IMR-90 (cell line): ENCODE measurements at regions not wholly inside any gene's neighbourhood (a gene's known extent, or its start where the extent isn't known, plus 50 kb on each side); places are given as distances from the start of the nearest gene placed in this dataset.

Experiments
- ATAC-seq: fragments of 200-7000 bp; cut with Tn5 transposase; 2 replicates; pipeline ENCODE4 v1.9.1; 2020; ENCODE audit warnings: low read depth, mild to moderate bottlenecking, moderate library complexity
- BruUV-seq: library from RNA; stranded (reverse); fragments of 400-500 nt; replicated peaks from 2 replicates; lab custom pipeline; 2021; lab: Mats Ljungman, UMichigan
- CTCF ChIA-PET: fragments of 300-600 bp; formaldehyde crosslinking; extraction: SDS; loops from one replicate; lab custom pipeline; 2021; ENCODE audit warnings: antibody characterized with exemption; lab: Yijun Ruan, JAX
- POLR2A ChIA-PET: fragments of 300-600 bp; sonication (Branson Sonifier 250); formaldehyde crosslinking; loops from one replicate; lab custom pipeline; 2022; ENCODE audit warnings: antibody characterized with exemption; ENCODE audit not compliant: unreplicated experiment; lab: Charles Lee
- DNase-seq: peaks from one replicate; pipeline ENCODE4 v3.0.0; 2013
- H2AFZ ChIP-seq: replicated peaks from 2 replicates; pipeline ENCODE3; 2013; ENCODE audit warnings: low read length, mild to moderate bottlenecking; ENCODE audit not compliant: poor library complexity
- H2AK5ac ChIP-seq: 2 replicates; pipeline ENCODE4 v1.6.1; 2013; ENCODE audit warnings: low read depth, low read length, inconsistent platforms
- H2AK9ac ChIP-seq: replicated peaks from 2 replicates; pipeline ENCODE3; 2013; ENCODE audit warnings: mild to moderate bottlenecking, low read depth, low read length, moderate library complexity; ENCODE audit not compliant: poor library complexity
- H2BK120ac ChIP-seq: 2 replicates; pipeline ENCODE4 v1.6.1; 2013; ENCODE audit warnings: low read depth, low read length, inconsistent platforms
- H2BK15ac ChIP-seq: 3 replicates; pipeline ENCODE4 v1.6.1; 2013; ENCODE audit warnings: low read depth, low read length, inconsistent platforms
- H2BK20ac ChIP-seq: 2 replicates; pipeline ENCODE4 v1.6.1; 2013; ENCODE audit warnings: low read depth, mild to moderate bottlenecking, inconsistent platforms, low read length, moderate library complexity
- H2BK5ac ChIP-seq: 2 replicates; pipeline ENCODE4 v1.6.1; 2013; ENCODE audit warnings: mild to moderate bottlenecking, low read depth, low read length, inconsistent platforms; ENCODE audit not compliant: poor library complexity, severe bottlenecking
- H3K14ac ChIP-seq: replicated peaks from 2 replicates; pipeline ENCODE4 v1.6.1; 2013; ENCODE audit warnings: low read depth, low read length, inconsistent platforms
- H3K18ac ChIP-seq: 2 replicates; pipeline ENCODE4 v1.6.1; 2013; ENCODE audit warnings: low read depth, low read length, control low read depth
- H3K23ac ChIP-seq: 2 replicates; pipeline ENCODE4 v1.6.1; 2013; ENCODE audit warnings: low read depth, low read length, inconsistent platforms
- H3K27ac ChIP-seq: 2 replicates; pipeline ENCODE4 v1.5.1; 2013; ENCODE audit warnings: mild to moderate bottlenecking, control low read depth, low read length; ENCODE audit not compliant: insufficient read depth
- H3K27me3 ChIP-seq: 2 replicates; pipeline ENCODE4 v1.6.1; 2013; ENCODE audit warnings: low read length; ENCODE audit not compliant: control insufficient read depth, insufficient read depth
- H3K36me3 ChIP-seq: 2 replicates; pipeline ENCODE4 v1.6.1; 2013; ENCODE audit warnings: low read length, mixed read lengths; ENCODE audit not compliant: control insufficient read depth, insufficient read depth
- H3K4ac ChIP-seq: 2 replicates; pipeline ENCODE4 v1.6.1; 2013; ENCODE audit warnings: low read depth, low read length, inconsistent platforms
- H3K4me1 ChIP-seq: 2 replicates; pipeline ENCODE4 v1.6.1; 2013; ENCODE audit warnings: low read length, mixed read lengths; ENCODE audit not compliant: control insufficient read depth, insufficient read depth
- H3K4me2 ChIP-seq: 2 replicates; pipeline ENCODE4 v1.6.1; 2013; ENCODE audit warnings: low read depth, mild to moderate bottlenecking, control low read depth, low read length, moderate library complexity
- H3K4me3 ChIP-seq: 2 replicates; pipeline ENCODE4 v1.5.1; 2013; ENCODE audit warnings: low read depth, mild to moderate bottlenecking, control low read depth, low read length, moderate library complexity; ENCODE audit not compliant: insufficient read depth
- H3K56ac ChIP-seq: 2 replicates; pipeline ENCODE4 v1.6.1; 2013; ENCODE audit warnings: low read length, inconsistent platforms; ENCODE audit not compliant: insufficient read depth; ENCODE audit errors: extremely low read depth
- H3K79me1 ChIP-seq, 2 experiments: 2 replicates each; pipeline ENCODE4 v1.6.1; 2013; ENCODE audit warnings: low read length in 2 of 2, inconsistent platforms in 1 of 2, low read depth in 1 of 2
- H3K9ac ChIP-seq: 2 replicates; pipeline ENCODE4 v1.6.1; 2013; ENCODE audit warnings: low read depth, low read length, control low read depth
- H3K9me1 ChIP-seq: 2 replicates; pipeline ENCODE4 v1.6.1; 2013; ENCODE audit warnings: low read length, inconsistent platforms; ENCODE audit not compliant: insufficient read depth
- H3K9me3 ChIP-seq: 2 replicates; pipeline ENCODE4 v1.6.1; 2013; ENCODE audit warnings: low read length; ENCODE audit not compliant: control insufficient read depth, insufficient read depth
- H4K20me1 ChIP-seq: 2 replicates; pipeline ENCODE4 v1.6.1; 2013; ENCODE audit warnings: low read length, inconsistent platforms; ENCODE audit not compliant: insufficient read depth
- H4K5ac ChIP-seq: 2 replicates; pipeline ENCODE4 v1.6.1; 2013; ENCODE audit warnings: mild to moderate bottlenecking, low read depth, low read length, control low read depth
- H4K8ac ChIP-seq, 2 experiments: 2 replicates each; pipeline ENCODE4 v1.6.1; 2013; ENCODE audit warnings: low read depth in 2 of 2, low read length in 2 of 2, control low read depth in 1 of 2, inconsistent platforms in 1 of 2
- H4K91ac ChIP-seq: 2 replicates; pipeline ENCODE4 v1.6.1; 2013; ENCODE audit warnings: low read depth, low read length, inconsistent platforms; ENCODE audit not compliant: insufficient read depth
- BHLHE40 ChIP-seq: fragments of 150-350 bp; IDR thresholded peaks from 2 replicates; pipeline ENCODE4 v1.6.1; 2016; ENCODE audit warnings: mild to moderate bottlenecking, low read depth, low read length
- CEBPB ChIP-seq: IDR thresholded peaks from 2 replicates; pipeline ENCODE4 v1.6.1; 2012; ENCODE audit warnings: low read depth, low read length, improper control_type of control experiment
- CHD1 ChIP-seq: IDR thresholded peaks from 2 replicates; pipeline ENCODE4 v1.6.1; 2012; ENCODE audit warnings: low read depth, low read length, improper control_type of control experiment
- CTCF ChIP-seq: conservative IDR thresholded peaks from 2 replicates; pipeline ENCODE4 v1.5.1; 2012; ENCODE audit warnings: mild to moderate bottlenecking, low read depth, low read length, improper control_type of control experiment
- ELK1 ChIP-seq: fragments of 150-350 bp; IDR thresholded peaks from 2 replicates; pipeline ENCODE4 v1.6.1; 2016; ENCODE audit warnings: low read depth, mild to moderate bottlenecking, low read length, moderate library complexity, borderline replicate concordance
- FOS ChIP-seq: fragments of 150-350 bp; IDR thresholded peaks from 2 replicates; pipeline ENCODE4 v1.6.1; 2016; ENCODE audit warnings: low read depth, low read length
- MAFK ChIP-seq: IDR thresholded peaks from 2 replicates; pipeline ENCODE4 v1.6.1; 2012; ENCODE audit warnings: low read depth, low read length, improper control_type of control experiment
- MAZ ChIP-seq: IDR thresholded peaks from 2 replicates; pipeline ENCODE4 v1.6.1; 2012; ENCODE audit warnings: low read depth, mild to moderate bottlenecking, low read length, improper control_type of control experiment, moderate library complexity, borderline replicate concordance
- MXI1 ChIP-seq: IDR thresholded peaks from 2 replicates; pipeline ENCODE4 v1.6.1; 2012; ENCODE audit warnings: low read depth, mild to moderate bottlenecking, low read length, moderate library complexity, borderline replicate concordance
- NFE2L2 ChIP-seq: fragments of 150-350 bp; IDR thresholded peaks from 2 replicates; pipeline ENCODE4 v1.6.1; 2016; ENCODE audit warnings: low read depth, mild to moderate bottlenecking, low read length
- POLR2A ChIP-seq: IDR thresholded peaks from 2 replicates; pipeline ENCODE4 v1.6.1; 2012; ENCODE audit warnings: mild to moderate bottlenecking, low read depth, low read length
- RAD21 ChIP-seq: IDR thresholded peaks from 2 replicates; pipeline ENCODE4 v1.6.1; 2012; ENCODE audit warnings: low read length, improper control_type of control experiment
- RCOR1 ChIP-seq: IDR thresholded peaks from 2 replicates; pipeline ENCODE4 v1.6.1; 2012; ENCODE audit warnings: mild to moderate bottlenecking, low read length, improper control_type of control experiment; ENCODE audit not compliant: insufficient replicate concordance
- RFX5 ChIP-seq: IDR thresholded peaks from 2 replicates; pipeline ENCODE4 v1.8.0; 2012; ENCODE audit warnings: low read depth, mild to moderate bottlenecking, low read length, moderate library complexity
- SMC3 ChIP-seq: fragments of 150-350 bp; IDR thresholded peaks from 2 replicates; pipeline ENCODE4 v1.6.1; 2016; ENCODE audit warnings: low read depth, mild to moderate bottlenecking, antibody characterized with exemption, low read length, moderate library complexity
- USF2 ChIP-seq: fragments of 150-350 bp; IDR thresholded peaks from 2 replicates; pipeline ENCODE4 v1.6.1; 2017; ENCODE audit warnings: mild to moderate bottlenecking, antibody characterized with exemption, low read length, low read depth
- WGBS, 2 experiments: methylation state at CpG; one replicate each; pipeline versions ENCODE4 v1.1.5 to v1.1.7; 2013; ENCODE audit warnings: missing lambda C conversion rate in 2 of 2; ENCODE audit not compliant: insufficient read length in 1 of 2; ENCODE audit errors: extremely low coverage in 2 of 2; 5-methylcytosine and 5-hydroxymethylcytosine counted together
- dilution Hi-C: fragments of 300-500 bp; cut with HindIII; formaldehyde crosslinking; loops from one replicate; pipeline ENCODE4 v1.14.3; 2018; ENCODE audit warnings: low sequenced_read_pairs; ENCODE audit not compliant: unreplicated experiment
- in situ Hi-C: fragments of 300-500 bp; cut with MboI; formaldehyde crosslinking; loops from 3 replicates; pipeline ENCODE4 v1.14.3; 2019; ENCODE audit warnings: low sequenced_read_pairs, inconsistent platforms, mixed read lengths
- intact Hi-C: fragments of 100-400 bp; cut with micrococcal nuclease; formaldehyde crosslinking; loops from 2 replicates; pipeline ENCODE4 v1.10.0; 2022

GRCh38 chr2:5984946-5985345, 292.8 kb downstream of the SOX11 start:
- H3K23ac ChIP-seq: no peak overlapping the region
- no peak overlapping the region for H3K14ac ChIP-seq
- H3K9ac ChIP-seq: no peak overlapping the region
- 82% methylated on average over 2 of the region's 6 CpGs; no CpG with 5 or more reads in 1 of the 2 experiments for WGBS, 2 experiments
- no peak overlapping the region for H3K4me2 ChIP-seq
- H4K8ac ChIP-seq: no peak overlapping the region
- no peak overlapping the region for H2BK15ac ChIP-seq
- dilution Hi-C loops (no loop called here), in situ Hi-C loops (no loop called here), intact Hi-C loops (no loop called here)
- DNase-seq (no peak), ATAC-seq (no peak)
- no peak overlapping the region for H2AFZ ChIP-seq
- no peaks in the 10 kb centered on the region for H3K79me1 ChIP-seq
- no peak overlapping the region for H2BK120ac ChIP-seq
- H3K4me3 ChIP-seq: no peak overlapping the region
- H4K91ac ChIP-seq: no peak overlapping the region
- no peak overlapping the region for H2BK20ac ChIP-seq
- H3K4ac ChIP-seq: no peak overlapping the region
- no peak overlapping the region for H2BK5ac ChIP-seq
- H3K9me3 ChIP-seq: peaks cover 2% of the 10 kb centered on the region
- TF ChIP-seq POLR2A (no peak), CEBPB (no peak), MXI1 (no peak), MAZ (no peak), CTCF (no peak), RCOR1 (no peak), ELK1 (no peak), RFX5 (no peak), USF2 (no peak), MAFK (no peak), RAD21 (no peak), BHLHE40 (no peak), CHD1 (no peak), SMC3 (no peak), FOS (no peak), NFE2L2 (no peak)
- H2AK5ac ChIP-seq: no peak overlapping the region
- no peaks in the 10 kb centered on the region for H3K9me1 ChIP-seq
- no peak overlapping the region for H2AK9ac ChIP-seq
- ChIA-PET POLR2A (no interaction called here), CTCF (no interaction called here)
- no peak overlapping the region for H4K5ac ChIP-seq
- no peak overlapping the region for H3K18ac ChIP-seq
- BruUV-seq: no TSS peak
- no peak overlapping the region for H3K27ac ChIP-seq
- no peaks in the 10 kb centered on the region for H3K36me3 ChIP-seq
- no peaks in the 10 kb centered on the region for H3K27me3 ChIP-seq
- H4K20me1 ChIP-seq: no peaks in the 10 kb centered on the region
- H3K56ac ChIP-seq: no peak overlapping the region
- peaks cover 2% of the 10 kb centered on the region; the same call in 1 of the 2 replicates for H3K4me1 ChIP-seq
